IPS-NIHi7 (cell line): ENCODE measurements at regions not wholly inside any gene's neighbourhood (a gene's known extent, or its start where the extent isn't known, plus 50 kb on each side); places are given as distances from the start of the nearest gene placed in this dataset.
"Not testable (repeated sequence)": the region's sequence is repeated elsewhere in the genome, so short reads cannot be mapped to it uniquely, and the experiment has no call there.

Source experiments
- DNase-seq: peaks from one replicate; pipeline ENCODE4 v3.0.0; 2012; ENCODE audit warnings: mixed read lengths; ENCODE audit errors: extremely low spot score

- DNase-seq, result no peak
These were observed 185.0 kb upstream of the NRXN3 start for GRCh38 chr14:77985211-77985615.

- no peak for DNase-seq
These were observed 183.4 kb upstream of the NRXN3 start for GRCh38 chr14:77986773-77987172.

GRCh38 chr14:77988096-77988870 lies 181.9 kb upstream of the NRXN3 start:
- no peak for DNase-seq

- no peak for DNase-seq
These were observed 181.2 kb upstream of the NRXN3 start for GRCh38 chr14:77988970-77989369.

GRCh38 chr14:77989441-77989991 lies 180.7 kb upstream of the NRXN3 start:
- no peak for DNase-seq

- no peak for DNase-seq
These were observed 179.8 kb upstream of the NRXN3 start for GRCh38 chr14:77990337-77990736.

- peak; percentile 52 for DNase-seq
These were observed 178.9 kb upstream of the NRXN3 start for GRCh38 chr14:77991128-77991772.

- no peak for DNase-seq
These were observed 164.8 kb upstream of the NRXN3 start for GRCh38 chr14:78005325-78005724.

GRCh38 chr14:78007160-78007559 lies 163.0 kb upstream of the NRXN3 start:
- no peak for DNase-seq

- DNase-seq, result no peak
These were observed 159.5 kb upstream of the NRXN3 start for GRCh38 chr14:78010688-78011087.

- not testable (repeated sequence) for DNase-seq
These were observed 156.3 kb upstream of the NRXN3 start for GRCh38 chr14:78013911-78014310.

- DNase-seq, result no peak
These were observed 153.6 kb upstream of the NRXN3 start for GRCh38 chr14:78016532-78016931.

GRCh38 chr14:78018283-78018682 lies 151.9 kb upstream of the NRXN3 start:
- no peak for DNase-seq

- peak; percentile 89 for DNase-seq
These were observed 148.1 kb upstream of the NRXN3 start for GRCh38 chr14:78022059-78022458.

GRCh38 chr14:78023112-78023511 lies 147.1 kb upstream of the NRXN3 start:
- no peak for DNase-seq

- no peak for DNase-seq
These were observed 141.7 kb upstream of the NRXN3 start for GRCh38 chr14:78028471-78028870.

GRCh38 chr14:78029601-78030372 lies 140.4 kb upstream of the NRXN3 start:
- DNase-seq, result peak; percentile 63

GRCh38 chr14:78043349-78043748 lies 126.8 kb upstream of the NRXN3 start:
- DNase-seq, result no peak

GRCh38 chr14:78048120-78048519 lies 122.1 kb upstream of the NRXN3 start:
- DNase-seq, result no peak

- not testable (repeated sequence) for DNase-seq
These were observed 113.3 kb upstream of the NRXN3 start for GRCh38 chr14:78056890-78057289.

GRCh38 chr14:78070344-78070743 lies 99.8 kb upstream of the NRXN3 start:
- DNase-seq, result no peak

GRCh38 chr14:78071016-78071549 lies 99.1 kb upstream of the NRXN3 start:
- no peak for DNase-seq
